ENCODE measurements at regions not wholly inside any gene's neighbourhood (a gene's known extent, or its start where the extent isn't known, plus 50 kb on each side); places are given as distances from the start of the nearest gene placed in this dataset.

DNA sequence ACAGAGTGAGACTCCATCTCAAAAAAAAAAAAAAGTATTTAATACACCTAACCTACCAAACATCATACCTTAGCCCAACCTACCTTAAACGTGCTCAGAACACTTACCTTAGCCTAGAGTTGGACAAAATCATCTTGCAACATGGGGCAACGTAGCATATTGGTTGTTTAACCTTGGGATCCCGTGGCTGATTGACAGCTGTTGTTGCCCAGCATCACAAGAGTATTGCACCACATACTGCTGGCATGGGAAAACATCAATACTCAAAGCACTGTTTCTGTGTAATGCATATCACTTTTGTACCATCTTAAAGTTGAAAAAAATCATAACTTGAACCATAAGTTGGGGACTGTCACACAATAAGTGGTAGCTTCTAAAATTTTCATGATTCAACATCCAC lies 73.8 kb upstream of the MIR17HG start:
- Histone ChIP-seq H3K4me3 (ENCODE audit: low read depth, low read length, poor library complexity, severe bottlenecking) (no peak overlapping the region), H3K27ac (ENCODE audit: low read depth, low read length, poor library complexity, severe bottlenecking) (no peak overlapping the region), H3K27me3 (replicated peaks; ENCODE audit: insufficient read depth, low read depth, low read length, poor library complexity) (no peaks in the 10 kb centered on the region), H3K36me3 (ENCODE audit: insufficient read depth, low read length, poor library complexity, severe bottlenecking) (no peaks in the 10 kb centered on the region), H3K9me3 (ENCODE audit: low read depth, low read length, poor library complexity, severe bottlenecking) (no peaks in the 10 kb centered on the region), H3K4me1 (ENCODE audit: insufficient read depth, low read length, poor library complexity, severe bottlenecking) (no peaks in the 10 kb centered on the region)
- intact Hi-C loops (cut with micrococcal nuclease; ENCODE audit: unreplicated experiment) = no loop called here
- ChIA-PET POLR2A (ENCODE audit: low non-redundant PET) (no interaction called here), CTCF (no interaction called here)
- DNase-seq (ENCODE audit: low spot score) = no peak
- TF ChIP-seq, protein P1, sequence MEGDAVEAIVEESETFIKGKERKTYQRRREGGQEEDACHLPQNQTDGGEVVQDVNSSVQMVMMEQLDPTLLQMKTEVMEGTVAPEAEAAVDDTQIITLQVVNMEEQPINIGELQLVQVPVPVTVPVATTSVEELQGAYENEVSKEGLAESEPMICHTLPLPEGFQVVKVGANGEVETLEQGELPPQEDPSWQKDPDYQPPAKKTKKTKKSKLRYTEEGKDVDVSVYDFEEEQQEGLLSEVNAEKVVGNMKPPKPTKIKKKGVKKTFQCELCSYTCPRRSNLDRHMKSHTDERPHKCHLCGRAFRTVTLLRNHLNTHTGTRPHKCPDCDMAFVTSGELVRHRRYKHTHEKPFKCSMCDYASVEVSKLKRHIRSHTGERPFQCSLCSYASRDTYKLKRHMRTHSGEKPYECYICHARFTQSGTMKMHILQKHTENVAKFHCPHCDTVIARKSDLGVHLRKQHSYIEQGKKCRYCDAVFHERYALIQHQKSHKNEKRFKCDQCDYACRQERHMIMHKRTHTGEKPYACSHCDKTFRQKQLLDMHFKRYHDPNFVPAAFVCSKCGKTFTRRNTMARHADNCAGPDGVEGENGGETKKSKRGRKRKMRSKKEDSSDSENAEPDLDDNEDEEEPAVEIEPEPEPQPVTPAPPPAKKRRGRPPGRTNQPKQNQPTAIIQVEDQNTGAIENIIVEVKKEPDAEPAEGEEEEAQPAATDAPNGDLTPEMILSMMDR (conservative IDR thresholded peaks at IDR 0.05; ENCODE audit: low read depth, low read length) = no peak
- TF ChIP-seq EZH2 (IDR thresholded peaks at IDR 0.05; ENCODE audit: borderline replicate concordance, low read depth, low read length, poor library complexity, severe bottlenecking) = no peak
- BruUV-seq (replicated peaks) = no TSS peak

DNA sequence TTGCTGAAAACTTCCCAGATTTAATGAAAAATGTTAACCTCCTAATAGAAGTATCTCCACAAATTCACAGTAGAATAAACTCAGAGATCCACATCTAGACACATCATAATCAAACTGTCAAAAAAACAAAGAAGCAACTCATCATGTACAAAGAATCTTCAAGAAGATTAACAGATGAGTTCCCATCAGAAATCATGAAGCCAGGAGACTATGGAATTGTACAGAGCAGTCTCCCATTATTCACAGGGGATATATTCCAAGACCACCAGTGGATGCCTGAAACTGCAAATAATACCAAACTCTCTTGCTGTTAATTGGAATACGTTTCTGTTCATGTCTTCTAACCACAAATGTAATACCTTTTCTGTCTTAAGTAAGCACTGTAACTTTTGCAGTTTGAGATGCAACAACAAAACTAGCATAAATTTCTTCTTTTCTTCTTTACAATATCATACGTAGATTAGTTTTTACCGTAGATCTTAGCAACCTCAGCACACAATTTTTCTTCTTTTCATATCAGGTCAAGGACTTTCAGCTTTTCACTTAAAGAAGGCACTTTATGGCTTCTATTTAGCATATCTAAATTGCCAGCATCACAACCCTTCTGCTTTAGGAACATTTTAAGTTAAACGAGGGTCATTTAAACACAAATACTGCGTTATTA lies 70.3 kb upstream of the MIR17HG start:
- CTCF ChIA-PET = no interaction called here

DNA sequence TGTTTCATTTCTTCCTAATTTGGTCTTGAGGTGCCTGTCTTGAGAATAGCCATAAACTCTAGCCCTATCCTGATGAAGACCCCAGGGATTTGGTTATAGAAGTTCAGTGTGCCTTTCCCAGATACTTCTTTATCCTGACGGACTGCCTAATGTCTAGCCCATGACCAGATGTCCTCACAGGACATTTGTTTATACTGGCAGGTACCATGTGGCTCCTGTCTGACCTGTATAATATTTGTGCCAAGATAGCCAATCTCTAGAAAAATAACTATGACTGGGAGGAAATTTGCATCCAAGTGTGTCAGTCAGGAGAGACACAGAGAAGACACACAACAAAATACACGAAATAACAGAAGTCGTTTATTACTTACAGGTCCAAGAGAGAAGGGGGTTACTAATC lies 69.2 kb upstream of the MIR17HG start:
- no TSS peak for BruUV-seq (replicated peaks)
- CTCF ChIA-PET = no interaction called here
- H3K36me3 ChIP-seq (ENCODE audit: insufficient read depth, low read length, poor library complexity, severe bottlenecking) = no peaks in the 10 kb centered on the region
- no peak for DNase-seq (ENCODE audit: low spot score)
- H3K27me3 ChIP-seq (replicated peaks; ENCODE audit: insufficient read depth, low read depth, low read length, poor library complexity) = no peaks in the 10 kb centered on the region
- TF ChIP-seq, protein P1 (conservative IDR thresholded peaks at IDR 0.05; ENCODE audit: low read depth, low read length) = no peak
- no peak for TF ChIP-seq EZH2 (IDR thresholded peaks at IDR 0.05; ENCODE audit: borderline replicate concordance, low read depth, low read length, poor library complexity, severe bottlenecking)
- no peak overlapping the region for H3K4me3 ChIP-seq (ENCODE audit: low read depth, low read length, poor library complexity, severe bottlenecking)
- H3K27ac ChIP-seq (ENCODE audit: low read depth, low read length, poor library complexity, severe bottlenecking) = no peak overlapping the region
- POLR2A ChIA-PET (ENCODE audit: low non-redundant PET) = no interaction called here
- no peaks in the 10 kb centered on the region for H3K9me3 ChIP-seq (ENCODE audit: low read depth, low read length, poor library complexity, severe bottlenecking)
- intact Hi-C loops (cut with micrococcal nuclease; ENCODE audit: unreplicated experiment) = no loop called here
- no peaks in the 10 kb centered on the region for H3K4me1 ChIP-seq (ENCODE audit: insufficient read depth, low read length, poor library complexity, severe bottlenecking)

More for the DNA sequence above, 70.3 kb upstream of the MIR17HG start:
- POLR2A ChIA-PET (ENCODE audit: low non-redundant PET) = no interaction called here
- no TSS peak for BruUV-seq (replicated peaks)
- Histone ChIP-seq H3K36me3 (ENCODE audit: insufficient read depth, low read length, poor library complexity, severe bottlenecking) (no peaks in the 10 kb centered on the region), H3K4me1 (ENCODE audit: insufficient read depth, low read length, poor library complexity, severe bottlenecking) (no peaks in the 10 kb centered on the region), H3K27ac (ENCODE audit: low read depth, low read length, poor library complexity, severe bottlenecking) (no peak overlapping the region), H3K4me3 (ENCODE audit: low read depth, low read length, poor library complexity, severe bottlenecking) (no peak overlapping the region), H3K9me3 (ENCODE audit: low read depth, low read length, poor library complexity, severe bottlenecking) (no peaks in the 10 kb centered on the region), H3K27me3 (replicated peaks; ENCODE audit: insufficient read depth, low read depth, low read length, poor library complexity) (no peaks in the 10 kb centered on the region)
- no peak for DNase-seq (ENCODE audit: low spot score)
- TF ChIP-seq, protein P1 (conservative IDR thresholded peaks at IDR 0.05; ENCODE audit: low read depth, low read length) = no peak
- TF ChIP-seq EZH2 (IDR thresholded peaks at IDR 0.05; ENCODE audit: borderline replicate concordance, low read depth, low read length, poor library complexity, severe bottlenecking) = no peak
- intact Hi-C loops (cut with micrococcal nuclease; ENCODE audit: unreplicated experiment) = no loop called here

All from A673 (cell line).